ENCODE measurements at regions not wholly inside any gene's neighbourhood (a gene's known extent, or its start where the extent isn't known, plus 50 kb on each side); places are given as distances from the start of the nearest gene placed in this dataset.
"Not testable (repeated sequence)": the region's sequence is repeated elsewhere in the genome, so short reads cannot be mapped to it uniquely, and the experiment has no call there.

DNA sequence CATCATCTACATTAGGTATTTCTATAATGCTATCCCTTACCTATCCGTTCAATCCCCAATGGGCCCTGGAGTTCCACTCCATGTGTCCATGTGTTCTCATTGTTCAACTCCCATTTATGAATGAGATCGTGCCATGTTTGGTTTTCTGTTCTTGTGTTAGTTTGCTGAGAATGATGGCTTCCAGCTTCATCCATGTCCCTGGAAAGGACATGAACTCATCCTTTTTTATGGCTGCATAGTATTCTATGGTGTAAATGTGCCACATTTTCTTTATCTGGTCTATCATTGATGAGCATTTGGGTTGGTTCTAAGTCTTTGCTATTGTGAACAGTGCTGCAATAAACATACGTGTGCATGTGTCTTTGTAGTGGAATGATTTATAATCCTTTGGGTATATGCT, 122.2 kb upstream of the KCNAB1 start:
- not testable (repeated sequence) for TF ChIP-seq POLR2A (IDR thresholded peaks at IDR 0.05; ENCODE audit: low read depth, low read length); JUN (IDR thresholded peaks at IDR 0.05; ENCODE audit: borderline replicate concordance, insufficient read depth, insufficient read length, low read depth); FOS (IDR thresholded peaks at IDR 0.05; ENCODE audit: borderline replicate concordance, insufficient read depth, low read length); POLR2AphosphoS5 (IDR thresholded peaks at IDR 0.05; ENCODE audit: insufficient read depth, low read depth, low read length)
- TF ChIP-seq, protein P1, sequence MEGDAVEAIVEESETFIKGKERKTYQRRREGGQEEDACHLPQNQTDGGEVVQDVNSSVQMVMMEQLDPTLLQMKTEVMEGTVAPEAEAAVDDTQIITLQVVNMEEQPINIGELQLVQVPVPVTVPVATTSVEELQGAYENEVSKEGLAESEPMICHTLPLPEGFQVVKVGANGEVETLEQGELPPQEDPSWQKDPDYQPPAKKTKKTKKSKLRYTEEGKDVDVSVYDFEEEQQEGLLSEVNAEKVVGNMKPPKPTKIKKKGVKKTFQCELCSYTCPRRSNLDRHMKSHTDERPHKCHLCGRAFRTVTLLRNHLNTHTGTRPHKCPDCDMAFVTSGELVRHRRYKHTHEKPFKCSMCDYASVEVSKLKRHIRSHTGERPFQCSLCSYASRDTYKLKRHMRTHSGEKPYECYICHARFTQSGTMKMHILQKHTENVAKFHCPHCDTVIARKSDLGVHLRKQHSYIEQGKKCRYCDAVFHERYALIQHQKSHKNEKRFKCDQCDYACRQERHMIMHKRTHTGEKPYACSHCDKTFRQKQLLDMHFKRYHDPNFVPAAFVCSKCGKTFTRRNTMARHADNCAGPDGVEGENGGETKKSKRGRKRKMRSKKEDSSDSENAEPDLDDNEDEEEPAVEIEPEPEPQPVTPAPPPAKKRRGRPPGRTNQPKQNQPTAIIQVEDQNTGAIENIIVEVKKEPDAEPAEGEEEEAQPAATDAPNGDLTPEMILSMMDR (IDR thresholded peaks at IDR 0.05; ENCODE audit: extremely low read depth in 1 of 2, insufficient read depth in 1 of 2, low read depth in 1 of 2, low read length in 2 of 2), result not testable (repeated sequence)

All from endothelial cell of umbilical vein (primary cell).